ENCODE measurements at regions not wholly inside any gene's neighbourhood (a gene's known extent, or its start where the extent isn't known, plus 50 kb on each side); places are given as distances from the start of the nearest gene placed in this dataset.

- POLR2A ChIA-PET: no interaction called here
- intact Hi-C loops (cut with micrococcal nuclease; ENCODE audit: unreplicated experiment) (no loop called here), in situ Hi-C loops (cut with HindIII; ENCODE audit: extremely low pct_ligation_motif_present, low pct_unique_long_range_greater_than_20kb) (no loop called here)
- TF ChIP-seq ZNF234 (CRISPR knock-in tag; conservative IDR thresholded peaks at IDR 0.05): no peak
- TF ChIP-seq KLF16 (CRISPR knock-in tag; IDR thresholded peaks at IDR 0.05): no peak
- TF ChIP-seq ZNF784 (CRISPR knock-in tag; IDR thresholded peaks at IDR 0.05; ENCODE audit: borderline replicate concordance): no peak
- no peak for TF ChIP-seq ZBTB1 (CRISPR knock-in tag; IDR thresholded peaks at IDR 0.05; ENCODE audit: borderline replicate concordance)
- no peak for TF ChIP-seq HNRNPL (IDR thresholded peaks at IDR 0.05; ENCODE audit: low read depth, low read length)
- TF ChIP-seq MTA1 (CRISPR knock-in tag; IDR thresholded peaks at IDR 0.05; ENCODE audit: borderline replicate concordance): no peak
- TF ChIP-seq FOXM1 (CRISPR knock-in tag; IDR thresholded peaks at IDR 0.05): no peak
- TF ChIP-seq ZNF713 (CRISPR knock-in tag; IDR thresholded peaks at IDR 0.05): no peak
- TF ChIP-seq ZNF280B (CRISPR knock-in tag; IDR thresholded peaks at IDR 0.05; ENCODE audit: borderline replicate concordance): no peak
- TF ChIP-seq MLXIP (CRISPR knock-in tag; IDR thresholded peaks at IDR 0.05; ENCODE audit: borderline replicate concordance): no peak
- TF ChIP-seq PBX3 (CRISPR knock-in tag; IDR thresholded peaks at IDR 0.05; ENCODE audit: borderline replicate concordance): no peak
- no peak for TF ChIP-seq CCDC6 (CRISPR knock-in tag; IDR thresholded peaks at IDR 0.05)
- 0% methylated on average over 2 of the region's 2 CpGs for WGBS (ENCODE audit: low lambda C conversion rate)
- Histone ChIP-seq H3K79me2 (ENCODE audit: insufficient read depth, low read length) (no peaks in the 10 kb centered on the region), H3K27me3 (ENCODE audit: control insufficient read depth in 1 of 2, insufficient read depth in 2 of 2, low read length in 2 of 2) (no peaks in the 10 kb centered on the region), H2AFZ (ENCODE audit: low read length) (no peak overlapping the region), H3K4me1 (ENCODE audit: insufficient read depth, low read length) (no peaks in the 10 kb centered on the region), H3K4me3 (replicated peaks in 1 of 3; ENCODE audit: insufficient read depth in 1 of 3, low read depth in 2 of 3, low read length in 3 of 3) (no peak overlapping the region), H4K20me1 (ENCODE audit: insufficient read depth, low read length) (no peaks in the 10 kb centered on the region), H3K36me3 (replicated peaks in 1 of 2; ENCODE audit: control insufficient read depth in 1 of 2, insufficient read depth in 2 of 2, low read length in 2 of 2) (no peaks in the 10 kb centered on the region), H3K27ac (ENCODE audit: extremely low read length, insufficient read depth, low read length) (no peak overlapping the region), H3K9me3 (ENCODE audit: low read length) (peaks cover 24% of the 10 kb centered on the region; the same call in 1 of the 2 replicates), H3K4me2 (ENCODE audit: low read depth, low read length) (no peak overlapping the region), H3K9ac (ENCODE audit: insufficient read depth, low read depth, low read length) (no peak overlapping the region)
- no peak for ATAC-seq
- CTCF ChIA-PET (ENCODE audit: low intra/inter-chr PET ratio, low total read pairs): no interaction called here
- DNase-seq (ENCODE audit: low spot score): no peak
- no TSS peak for BruUV-seq (replicated peaks)
- no peak for FAIRE-seq
These were observed 1048.8 kb upstream of the EEF2KMT start for GRCh38 chr16:6146356-6146755.

All from HepG2 (cell line).